Stimulated activated CD8-positive, alpha-beta memory T cell treated with anti-CD3 and anti-CD28 coated beads, Interleukin-15, amount 100 ng/mL, for 48 hours (primary cell): ENCODE measurements at regions not wholly inside any gene's neighbourhood (a gene's known extent, or its start where the extent isn't known, plus 50 kb on each side); places are given as distances from the start of the nearest gene placed in this dataset.

ENCODE experiments used
- DNase-seq, 2 donors: peaks; one replicate each; pipeline ENCODE4 v3.0.0-alpha.2; 2020; ENCODE audit warnings: low read depth in 2 of 2

DNA sequence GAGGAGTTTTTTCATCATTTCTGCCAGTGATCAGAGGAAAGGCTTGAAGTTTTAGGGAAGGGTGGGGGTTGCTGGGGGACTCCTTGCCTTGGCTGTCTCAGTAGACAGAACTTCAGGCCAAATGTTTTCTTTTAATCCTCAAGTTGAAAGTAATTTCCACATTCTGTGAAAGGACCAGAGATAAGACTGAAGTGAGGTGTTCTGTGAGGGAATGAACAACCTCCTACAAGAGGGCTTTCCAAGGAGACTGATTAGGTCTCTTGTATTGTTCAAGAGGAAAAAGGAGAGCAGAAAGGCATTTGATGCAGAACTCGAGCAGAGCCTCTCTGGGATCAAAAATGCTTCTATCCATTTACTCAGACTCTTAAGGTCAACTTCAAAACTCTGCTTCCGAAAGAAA lies 282.1 kb upstream of the ATP10B start:
- DNase-seq, result no peak

DNA sequence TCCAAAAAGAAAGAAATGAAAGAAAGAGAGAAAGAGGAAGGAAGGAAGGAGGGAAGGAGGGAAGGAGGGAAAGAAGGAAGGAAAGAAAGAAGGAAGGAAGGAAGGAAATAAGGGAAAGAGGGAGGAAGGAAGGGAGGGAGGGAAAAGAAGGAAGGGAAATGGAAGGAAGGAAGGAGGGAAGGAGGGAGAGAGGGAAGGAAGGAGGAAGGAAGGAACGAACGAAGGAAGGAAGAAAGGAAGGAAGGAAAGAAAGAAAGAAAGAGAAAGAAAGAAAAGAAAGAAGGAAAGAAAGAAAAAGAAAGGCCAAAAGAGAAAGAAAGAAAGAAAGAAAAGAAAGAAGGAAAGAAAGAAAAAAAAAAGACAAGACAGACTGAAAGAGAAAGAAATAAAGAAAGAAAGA lies 263.9 kb upstream of the ATP10B start:
- no peak for DNase-seq

DNA sequence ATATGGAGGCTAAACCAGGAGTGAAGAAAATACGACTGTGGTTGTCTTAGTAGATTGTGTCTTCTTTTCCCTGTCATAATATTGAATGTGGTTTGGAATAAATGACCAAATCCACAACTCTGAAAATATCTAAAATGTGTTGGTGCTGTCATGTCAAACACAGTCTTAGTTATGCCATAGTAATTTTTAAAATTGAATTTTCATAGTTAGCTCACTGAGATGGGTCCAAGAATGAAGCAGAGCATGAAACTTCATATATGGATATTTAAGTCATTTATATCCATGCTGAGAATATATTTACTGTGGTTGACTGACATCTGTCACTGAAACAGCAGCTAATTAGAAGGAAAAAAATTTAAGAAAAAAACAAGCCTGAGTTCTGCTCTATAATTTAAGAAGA lies 260.4 kb upstream of the ATP10B start:
- DNase-seq, result no peak

DNA sequence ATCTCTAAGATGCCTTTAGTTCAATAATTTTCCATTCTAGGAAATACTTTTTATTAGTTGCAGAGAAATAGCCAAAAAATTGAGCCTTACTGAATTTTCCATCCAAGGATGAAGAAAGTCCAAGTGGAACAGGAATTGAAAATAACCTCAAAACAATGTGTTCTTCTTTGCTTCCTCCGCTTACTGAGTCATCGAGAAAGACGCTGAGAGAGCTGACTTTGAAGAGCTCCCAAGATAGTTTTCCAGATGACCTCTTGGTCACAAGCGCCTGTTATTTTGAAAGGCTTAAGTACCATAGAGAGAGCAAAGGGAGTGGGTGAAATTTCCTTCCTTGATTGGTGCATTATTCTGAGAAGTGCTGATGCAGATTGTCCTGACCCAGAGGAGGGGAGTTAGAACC lies 253.5 kb upstream of the ATP10B start:
- DNase-seq, result no peak

DNA sequence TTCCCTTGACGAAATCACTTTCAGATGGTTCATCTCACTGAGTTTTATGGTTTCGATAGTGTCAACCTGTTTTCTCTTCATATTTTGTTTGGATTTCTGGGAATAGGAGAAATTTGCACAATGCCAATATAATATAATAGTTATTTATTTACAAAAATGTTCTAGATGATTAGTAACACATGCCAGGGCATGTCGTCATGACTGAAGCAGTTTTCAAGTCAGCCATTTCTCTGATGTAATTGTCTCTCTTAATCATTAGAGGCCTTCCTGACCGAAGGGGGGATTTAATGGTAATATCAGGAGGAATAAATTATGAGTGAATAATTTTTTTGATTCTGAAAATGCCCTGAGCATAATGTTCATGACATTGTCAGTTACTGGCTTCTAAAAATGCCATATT lies 246.5 kb upstream of the ATP10B start:
- DNase-seq, result no peak

DNA sequence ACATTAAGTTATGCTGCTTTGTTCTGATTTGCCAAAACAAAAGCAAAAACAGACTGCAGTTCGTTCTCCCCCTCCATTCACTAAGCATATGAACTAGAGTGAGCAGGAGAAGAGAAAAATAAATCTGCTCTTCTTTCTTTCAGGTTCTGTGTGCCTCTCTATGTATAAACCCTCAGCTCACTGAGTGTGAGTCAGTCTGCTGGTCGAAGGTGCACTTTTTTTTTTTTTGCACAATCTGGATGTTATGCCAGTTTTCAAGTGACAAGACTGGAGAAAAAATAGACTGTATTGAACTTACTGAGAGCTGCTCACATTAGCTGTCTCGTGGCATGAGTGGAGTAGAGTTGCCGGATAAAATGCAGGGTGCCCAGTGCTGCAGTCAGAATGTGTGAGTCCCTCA lies 244.6 kb upstream of the ATP10B start:
- no peak for DNase-seq

DNA sequence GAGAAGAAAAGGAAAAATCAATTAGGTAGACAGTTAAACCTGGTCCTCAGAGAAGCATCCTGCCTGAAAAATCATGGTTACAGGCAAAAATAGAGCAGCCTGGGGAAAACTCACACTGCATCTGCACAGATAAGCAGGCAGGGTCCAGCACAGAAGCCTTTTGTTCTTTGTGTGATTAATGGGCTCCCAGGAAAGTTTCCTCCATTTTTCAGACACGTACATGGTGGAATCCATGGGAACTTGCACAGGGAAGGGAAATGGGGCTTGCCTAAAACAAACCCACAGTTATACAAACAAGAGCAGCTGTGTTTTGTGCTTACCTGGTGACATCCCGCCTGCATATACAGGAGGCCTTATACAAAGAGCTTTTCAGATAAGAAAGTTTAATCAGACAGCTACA lies 243.9 kb upstream of the ATP10B start:
- DNase-seq, result no peak

DNA sequence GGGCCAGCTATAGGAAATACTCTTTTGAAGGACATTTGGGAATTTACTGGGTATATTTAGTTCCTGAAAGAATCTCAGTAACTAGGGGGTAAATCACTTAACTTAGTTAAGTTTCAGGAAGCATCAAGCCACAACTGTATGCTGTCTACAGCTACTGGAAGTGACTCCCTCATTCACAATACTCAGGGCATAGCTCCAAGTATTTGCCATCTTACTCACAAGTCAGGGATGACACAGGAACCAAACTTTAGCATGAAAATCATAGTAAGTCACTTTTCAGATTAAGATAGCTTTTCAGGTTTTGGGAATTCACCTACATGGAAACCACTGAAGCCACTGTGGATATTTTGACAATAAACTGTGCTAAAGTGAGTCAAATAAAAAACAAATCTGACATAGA lies 242.4 kb upstream of the ATP10B start:
- no peak for DNase-seq

DNA sequence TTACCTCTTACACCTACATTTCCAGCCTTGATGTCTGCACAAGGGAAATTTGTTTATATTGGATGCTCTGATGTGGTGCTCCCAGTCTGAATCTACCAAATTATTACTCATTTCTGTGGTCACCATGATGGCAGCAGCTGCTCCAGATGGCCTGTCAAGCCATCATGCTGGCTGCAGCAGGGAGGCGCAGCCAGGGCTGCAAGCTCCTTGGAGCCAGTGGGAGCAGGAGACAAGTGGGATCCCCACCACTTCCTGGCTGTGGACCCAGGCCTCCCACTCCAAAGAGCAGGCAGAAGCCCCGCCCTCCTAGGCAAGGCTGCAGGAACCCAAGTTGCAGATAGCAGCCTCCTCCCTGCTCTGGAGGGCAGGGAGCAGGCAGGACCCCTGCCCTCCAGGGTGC lies 241.1 kb upstream of the ATP10B start:
- DNase-seq, result no peak

DNA sequence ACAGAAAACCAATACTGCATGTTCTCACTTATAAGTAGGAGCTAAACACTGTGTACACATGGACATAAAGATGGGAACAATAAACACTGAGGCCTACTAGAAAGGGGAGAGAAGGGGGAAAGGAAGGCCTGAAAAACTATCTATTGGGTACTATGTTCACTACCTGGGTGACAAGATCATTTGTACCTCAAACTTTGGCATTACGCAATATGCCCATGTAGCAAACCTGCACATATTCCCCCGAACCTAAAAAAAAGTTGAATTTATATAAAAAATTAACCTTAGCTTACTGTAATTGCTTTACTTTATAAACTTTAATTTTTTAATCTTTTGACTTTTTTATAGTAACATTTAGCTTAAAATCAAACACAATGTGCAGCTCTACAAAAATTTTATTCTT lies 237.6 kb upstream of the ATP10B start:
- DNase-seq, result no peak

DNA sequence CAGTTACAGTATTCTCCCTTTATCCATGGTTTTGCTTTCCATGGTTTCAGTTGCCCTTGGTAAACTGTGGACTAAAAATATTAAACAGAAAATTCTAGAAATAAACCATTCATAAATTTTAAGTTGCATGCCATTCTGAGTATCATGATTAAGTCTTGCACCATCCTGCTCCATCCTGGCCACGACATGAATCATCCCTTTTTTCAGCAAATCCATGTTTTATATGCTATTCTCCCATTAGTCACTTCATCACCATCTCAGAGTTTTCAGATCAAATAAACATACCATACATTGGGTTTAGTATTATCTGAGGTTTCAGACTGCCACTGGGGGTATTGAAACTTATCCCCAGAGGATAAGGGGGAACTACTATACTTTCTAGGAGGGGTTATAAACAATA lies 234.4 kb upstream of the ATP10B start:
- DNase-seq, result no peak

DNA sequence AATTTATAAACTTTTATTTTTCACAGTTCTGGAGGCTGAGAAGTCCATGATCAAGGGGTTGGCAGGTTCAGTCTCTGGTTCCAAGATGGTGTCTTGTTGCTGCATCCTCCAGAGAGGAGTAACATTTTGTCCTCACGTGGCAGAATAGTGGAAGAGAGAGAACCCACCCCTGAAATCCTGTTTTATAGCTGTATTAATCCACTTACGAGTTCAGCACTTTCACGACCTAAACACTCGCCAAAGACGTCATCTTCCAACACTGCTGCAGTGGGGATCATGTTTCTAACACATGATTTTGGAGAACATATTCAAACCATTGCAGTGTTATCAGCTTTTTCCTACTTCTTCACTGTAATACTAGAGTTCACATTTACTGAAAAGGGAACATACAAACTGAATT lies 233.0 kb upstream of the ATP10B start:
- no peak for DNase-seq

DNA sequence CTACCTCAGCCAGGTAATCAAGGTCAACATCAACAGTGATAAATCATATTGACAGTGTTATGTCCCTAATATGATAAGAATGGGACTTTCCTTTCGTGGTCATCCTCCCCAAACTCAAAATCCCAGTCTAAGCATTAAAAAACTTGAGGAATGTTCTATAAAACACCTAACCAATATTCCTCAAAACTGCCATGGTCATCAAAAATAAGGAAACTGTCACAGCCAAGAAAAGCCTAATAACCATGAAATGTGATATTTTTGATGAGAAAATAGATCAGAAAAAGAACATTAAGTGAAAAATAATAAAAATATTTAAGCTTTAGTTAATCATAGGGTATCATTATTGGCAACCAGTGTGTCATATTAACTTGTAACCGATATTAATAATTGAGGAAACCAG lies 232.1 kb upstream of the ATP10B start:
- DNase-seq, result no peak

DNA sequence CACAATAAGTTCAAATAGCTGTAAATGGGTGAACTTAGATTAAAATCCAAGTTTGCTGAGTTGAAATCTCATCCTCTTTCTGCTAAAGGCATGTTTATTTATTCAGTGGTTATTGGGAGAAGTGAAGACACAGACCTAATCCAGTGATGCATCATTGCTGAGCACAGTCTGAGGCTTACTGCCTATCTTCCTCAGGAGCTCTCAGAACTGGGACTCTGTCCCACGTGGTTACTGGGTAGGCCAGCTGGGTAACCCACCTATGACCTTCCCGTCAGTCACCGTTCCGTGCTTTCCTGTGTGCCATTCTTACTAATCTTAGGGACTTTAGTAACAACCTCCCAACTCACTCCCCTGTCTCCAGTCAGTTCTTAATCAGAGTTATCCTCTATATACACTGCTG lies 226.8 kb upstream of the ATP10B start:
- DNase-seq, result no peak

DNA sequence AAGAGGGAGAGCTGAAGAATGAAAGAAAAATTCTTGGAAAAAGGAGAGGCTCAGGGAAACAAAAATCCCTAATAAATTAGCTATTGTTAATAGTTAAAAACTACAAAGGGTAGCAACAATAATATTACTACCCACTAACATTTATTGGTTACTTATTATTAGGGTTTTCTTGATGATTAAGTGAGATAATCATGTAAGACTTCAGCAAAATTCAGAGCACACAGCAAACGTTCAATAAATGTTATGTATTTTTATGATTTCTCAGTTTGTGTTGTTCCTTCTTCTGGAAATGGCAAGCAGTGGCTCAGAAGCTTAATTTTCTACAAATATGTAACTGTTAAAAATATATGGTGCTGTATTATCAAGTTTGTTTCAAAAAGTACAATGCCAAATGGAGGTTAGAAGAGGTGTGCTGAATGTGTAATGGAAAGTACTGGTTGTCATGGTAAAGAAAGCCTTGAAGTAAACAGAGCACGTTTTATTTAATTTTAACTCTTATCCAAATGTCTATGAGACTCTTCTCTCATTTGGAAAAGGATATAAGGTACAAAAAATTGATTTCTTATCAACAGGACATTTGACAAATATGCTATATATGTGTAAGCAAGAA lies 226.0 kb upstream of the ATP10B start:
- DNase-seq, result no peak

DNA sequence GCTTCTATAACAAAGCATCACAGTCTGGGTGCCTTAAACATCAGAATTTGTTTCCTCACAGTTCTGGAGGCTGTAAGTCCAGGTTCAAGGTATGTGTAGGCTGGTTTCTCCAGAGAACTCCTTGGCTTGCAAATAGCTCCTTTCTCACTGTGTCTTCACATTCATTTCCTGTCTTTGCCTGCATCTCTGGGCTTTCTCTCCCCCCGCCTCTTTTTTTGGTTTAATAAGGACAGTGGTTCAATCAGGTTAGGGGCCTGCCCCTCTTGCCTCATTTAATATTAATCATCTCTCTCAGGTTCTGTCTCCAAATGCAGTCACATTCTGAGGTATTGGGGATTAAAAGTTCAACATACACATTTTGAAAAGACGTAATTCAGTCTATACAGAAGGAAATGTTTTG lies 225.5 kb upstream of the ATP10B start:
- DNase-seq, result no peak

DNA sequence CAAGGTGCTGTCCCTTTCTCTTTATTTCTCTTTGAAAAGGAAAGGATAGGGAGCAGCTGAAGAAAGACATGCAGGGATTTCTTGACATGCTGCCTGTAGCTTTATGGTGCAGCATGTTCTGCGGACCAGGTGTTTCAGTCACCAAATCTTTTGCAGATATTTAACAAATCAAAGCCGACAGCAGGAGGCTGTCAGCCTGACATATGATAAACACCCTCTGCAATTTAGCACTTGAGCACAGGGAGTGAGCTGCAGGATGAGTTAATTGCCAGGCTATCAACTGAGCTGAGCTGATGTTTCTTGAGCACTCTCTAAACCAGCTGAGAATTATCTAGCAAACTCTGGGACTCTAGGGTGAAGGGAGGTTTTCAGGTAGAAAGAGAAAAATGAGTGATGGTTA lies 212.8 kb upstream of the ATP10B start:
- no peak for DNase-seq

DNA sequence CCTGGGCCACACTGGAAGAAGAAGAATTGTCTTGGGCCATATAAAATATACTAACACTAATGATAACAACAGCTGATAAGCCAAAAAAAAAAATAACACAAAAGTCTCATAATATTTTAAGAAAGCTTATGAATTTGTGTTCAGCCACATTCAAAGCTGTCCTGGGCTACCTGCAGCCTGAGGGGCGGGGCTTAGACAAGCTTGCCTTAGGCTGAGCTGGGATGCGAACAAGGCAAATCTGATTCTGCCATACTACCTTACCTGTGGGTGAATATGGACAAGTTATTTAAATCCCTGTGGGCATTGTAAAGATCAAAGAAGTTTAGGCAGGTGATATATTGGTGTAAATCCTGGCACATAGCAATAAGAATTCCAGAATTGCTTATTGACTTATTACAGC lies 212.3 kb upstream of the ATP10B start:
- DNase-seq, result no peak

DNA sequence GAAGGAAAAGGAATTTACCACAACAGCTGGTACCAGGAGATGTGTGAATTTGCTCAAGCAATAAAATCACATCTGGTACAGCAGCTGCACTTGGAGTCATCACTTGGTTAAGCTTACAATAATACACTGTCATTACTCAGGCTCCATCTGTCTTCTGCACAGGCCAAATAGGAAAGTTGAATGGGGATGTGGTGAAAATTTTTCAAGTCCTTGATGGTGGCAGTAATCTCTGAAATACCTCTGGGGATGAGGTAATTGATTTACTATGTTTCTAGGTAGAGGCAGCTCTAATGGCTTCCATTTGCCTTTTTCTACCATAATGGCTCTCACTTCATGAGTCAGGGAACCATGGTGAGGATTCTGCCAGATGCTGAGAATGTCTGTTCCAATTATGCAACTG lies 206.8 kb upstream of the ATP10B start:
- no peak for DNase-seq

DNA sequence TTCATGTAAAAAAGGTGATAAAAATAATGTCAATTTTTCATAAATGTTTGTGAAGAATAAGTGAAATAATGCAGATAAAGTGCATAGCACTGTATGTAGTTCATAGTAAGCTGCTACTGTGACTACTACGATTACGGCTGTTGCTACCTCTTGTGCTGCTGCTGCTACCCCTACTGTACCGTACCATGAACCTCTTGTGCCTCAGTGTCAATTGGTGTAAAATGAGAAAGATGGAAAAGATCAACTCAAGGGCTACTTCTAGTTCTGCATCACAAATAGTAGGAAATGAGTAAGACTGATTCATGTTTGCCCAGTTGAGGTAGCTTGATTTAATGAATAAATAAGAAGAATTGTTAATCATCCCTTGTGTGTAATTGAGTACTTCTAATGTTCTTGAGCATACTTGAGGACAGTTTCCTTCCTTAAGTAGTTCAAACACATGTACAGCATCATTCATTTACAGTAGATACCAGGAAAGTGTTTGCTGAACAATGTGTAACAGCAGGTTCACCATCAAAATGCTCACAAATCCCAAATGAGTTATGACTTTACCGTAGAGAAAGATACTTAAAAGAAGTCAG lies 200.0 kb upstream of the ATP10B start:
- no peak for DNase-seq

DNA sequence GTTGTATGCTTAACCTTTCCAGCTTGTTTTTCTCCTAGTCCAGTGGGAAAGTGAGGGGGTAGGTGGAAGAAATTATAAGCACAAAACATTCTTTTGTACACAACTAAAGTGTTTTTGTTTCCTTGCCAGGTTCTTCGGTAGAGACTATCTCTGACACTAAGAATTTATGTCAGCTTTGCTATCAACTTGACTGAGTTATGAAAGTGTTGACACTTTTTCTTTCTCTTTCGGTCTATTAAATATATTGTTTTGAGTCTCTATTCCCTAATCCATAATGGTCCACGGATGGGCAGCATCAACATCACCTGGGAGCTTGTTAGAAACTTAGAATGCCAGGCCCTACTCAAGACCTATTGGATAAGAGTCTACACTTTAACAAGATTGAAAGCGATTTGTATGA lies 195.0 kb upstream of the ATP10B start:
- no peak for DNase-seq

DNA sequence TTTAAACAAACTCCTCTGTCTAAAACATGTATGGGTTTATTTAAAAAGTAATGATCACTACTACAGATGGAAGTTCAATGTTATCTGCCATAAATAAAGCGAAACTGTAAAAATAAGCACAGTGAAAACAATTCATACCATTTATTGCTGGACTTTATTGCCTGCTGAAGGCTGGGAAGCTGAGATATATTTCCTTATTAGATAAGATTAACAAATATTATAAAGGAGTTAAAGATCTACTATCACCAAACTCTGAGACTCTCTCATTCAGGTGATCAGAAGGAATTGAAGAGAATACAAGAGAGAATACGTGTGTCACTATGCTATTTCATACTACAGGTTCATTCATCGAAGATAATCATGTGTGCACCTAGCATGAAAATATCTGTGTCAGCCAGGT lies 190.9 kb upstream of the ATP10B start:
- no peak for DNase-seq

DNA sequence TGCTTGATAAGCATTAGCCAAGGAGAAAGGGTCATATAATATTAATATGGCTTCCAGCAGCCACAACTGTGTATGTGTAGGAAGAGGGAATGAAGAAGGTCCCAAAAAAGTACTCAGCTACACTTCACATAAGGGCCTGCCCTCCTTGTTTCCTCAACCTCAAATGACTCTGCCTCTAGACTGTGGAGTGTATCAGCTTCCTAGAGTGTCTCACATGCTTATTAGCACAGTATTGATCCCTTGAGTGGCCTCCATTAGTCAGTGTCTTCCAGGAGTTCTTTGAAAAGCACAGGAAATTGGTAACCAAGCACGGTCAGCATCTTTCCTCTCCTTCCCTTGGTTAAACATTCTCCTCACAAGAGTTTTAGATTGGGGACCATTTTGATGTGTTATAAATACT lies 190.4 kb upstream of the ATP10B start:
- no peak for DNase-seq

DNA sequence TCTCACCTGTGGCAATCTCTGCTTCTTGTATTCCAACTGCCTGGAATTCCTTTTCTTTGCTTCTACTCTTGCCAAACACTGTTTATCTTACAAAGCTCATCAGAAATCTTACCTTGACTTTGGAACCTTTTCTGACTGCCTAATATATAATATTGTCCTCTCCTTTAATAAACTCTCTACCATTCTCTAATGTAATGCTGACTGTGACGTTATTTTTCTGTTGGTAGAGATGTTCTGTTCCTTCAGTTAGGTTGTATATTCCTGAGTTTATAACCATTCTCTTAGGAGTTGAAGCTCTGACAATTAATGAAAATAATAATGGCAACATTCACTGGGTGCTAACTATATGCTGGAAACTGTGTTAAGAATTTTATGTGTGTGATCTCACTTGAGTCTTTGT lies 188.8 kb upstream of the ATP10B start:
- no peak for DNase-seq
